ENCODE measurements at regions not wholly inside any gene's neighbourhood (a gene's known extent, or its start where the extent isn't known, plus 50 kb on each side); places are given as distances from the start of the nearest gene placed in this dataset.
A peak's percentile ranks its signal among the peaks of the same experiment; 100 is the strongest.

GRCh38 chr6:126784161-126784790 lies 334.2 kb upstream of the RSPO3 start:
- no peaks in the 10 kb centered on the region for H3K4me1 ChIP-seq
- H3K27me3 ChIP-seq: no peaks in the 10 kb centered on the region
- no peak overlapping the region for H3K4me3 ChIP-seq
- no peaks in the 10 kb centered on the region for H3K36me3 ChIP-seq
- ATAC-seq: no peak
- peak in 1 of 4 donors; percentile 55 for DNase-seq
- TF ChIP-seq, protein P1, sequence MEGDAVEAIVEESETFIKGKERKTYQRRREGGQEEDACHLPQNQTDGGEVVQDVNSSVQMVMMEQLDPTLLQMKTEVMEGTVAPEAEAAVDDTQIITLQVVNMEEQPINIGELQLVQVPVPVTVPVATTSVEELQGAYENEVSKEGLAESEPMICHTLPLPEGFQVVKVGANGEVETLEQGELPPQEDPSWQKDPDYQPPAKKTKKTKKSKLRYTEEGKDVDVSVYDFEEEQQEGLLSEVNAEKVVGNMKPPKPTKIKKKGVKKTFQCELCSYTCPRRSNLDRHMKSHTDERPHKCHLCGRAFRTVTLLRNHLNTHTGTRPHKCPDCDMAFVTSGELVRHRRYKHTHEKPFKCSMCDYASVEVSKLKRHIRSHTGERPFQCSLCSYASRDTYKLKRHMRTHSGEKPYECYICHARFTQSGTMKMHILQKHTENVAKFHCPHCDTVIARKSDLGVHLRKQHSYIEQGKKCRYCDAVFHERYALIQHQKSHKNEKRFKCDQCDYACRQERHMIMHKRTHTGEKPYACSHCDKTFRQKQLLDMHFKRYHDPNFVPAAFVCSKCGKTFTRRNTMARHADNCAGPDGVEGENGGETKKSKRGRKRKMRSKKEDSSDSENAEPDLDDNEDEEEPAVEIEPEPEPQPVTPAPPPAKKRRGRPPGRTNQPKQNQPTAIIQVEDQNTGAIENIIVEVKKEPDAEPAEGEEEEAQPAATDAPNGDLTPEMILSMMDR (IDR thresholded peaks at IDR 0.05): no peak
- intact Hi-C loops (cut with DNase I): no loop called here
- no peak overlapping the region for H3K27ac ChIP-seq
- no peaks in the 10 kb centered on the region for H3K9me3 ChIP-seq

DNA sequence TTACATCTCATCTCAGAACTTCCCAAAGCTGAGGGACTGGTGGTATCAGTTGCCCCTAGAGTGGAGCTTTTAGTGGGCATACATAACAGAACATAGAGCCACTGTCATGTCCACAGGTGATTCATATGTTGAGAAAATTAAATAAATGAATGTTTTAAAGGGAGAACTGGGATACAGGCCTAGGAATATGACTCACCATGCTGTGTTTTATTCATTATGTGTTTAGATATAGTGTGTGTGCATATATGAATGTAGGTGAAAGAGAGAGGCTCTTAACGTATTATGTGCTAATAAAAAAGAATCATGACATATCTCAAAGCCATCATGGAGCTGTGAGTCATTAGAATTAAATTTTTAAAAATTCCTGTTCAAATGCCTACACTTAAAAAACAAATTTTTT lies 332.2 kb upstream of the RSPO3 start:
- Histone ChIP-seq H3K27ac (no peak overlapping the region), H3K4me3 (no peak overlapping the region), H3K4me1 (no peaks in the 10 kb centered on the region), H3K27me3 (no peaks in the 10 kb centered on the region), H3K36me3 (no peaks in the 10 kb centered on the region), H3K9me3 (no peaks in the 10 kb centered on the region)
- TF ChIP-seq, protein P1 (IDR thresholded peaks at IDR 0.05): no peak
- no peak for ATAC-seq
- no peak for DNase-seq
- intact Hi-C loops (cut with DNase I): no loop called here

DNA sequence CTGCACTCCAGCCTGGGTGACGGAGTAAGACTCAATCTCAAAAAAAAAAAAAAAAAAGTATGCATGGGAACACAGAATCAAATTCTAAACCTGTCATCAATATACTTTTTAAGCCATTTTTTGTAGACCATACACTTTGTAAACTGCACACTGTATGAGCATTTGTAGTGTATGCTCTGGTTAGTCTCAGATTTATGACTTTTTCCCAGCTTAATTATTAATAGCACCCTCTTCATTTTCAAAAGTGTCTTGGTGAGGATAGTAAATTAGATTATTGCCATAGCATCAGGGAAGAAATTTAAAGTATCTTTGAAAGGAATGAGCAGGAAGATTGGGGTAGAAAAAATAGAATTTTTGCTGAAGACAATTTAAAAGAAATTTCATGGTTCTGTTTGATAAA lies 330.8 kb upstream of the RSPO3 start:
- intact Hi-C loops (cut with DNase I): no loop called here
- H3K9me3 ChIP-seq: no peaks in the 10 kb centered on the region
- no peak overlapping the region for H3K4me3 ChIP-seq
- H3K27ac ChIP-seq: no peak overlapping the region
- no peaks in the 10 kb centered on the region for H3K27me3 ChIP-seq
- no peak for ATAC-seq
- TF ChIP-seq, protein P1 (IDR thresholded peaks at IDR 0.05): no peak
- DNase-seq: no peak
- H3K36me3 ChIP-seq: no peaks in the 10 kb centered on the region
- H3K4me1 ChIP-seq: no peaks in the 10 kb centered on the region

- no peaks in the 10 kb centered on the region for H3K27me3 ChIP-seq
- H3K36me3 ChIP-seq: no peaks in the 10 kb centered on the region
- no peaks in the 10 kb centered on the region for H3K9me3 ChIP-seq
- H3K27ac ChIP-seq: no peak overlapping the region
- DNase-seq (no peak), ATAC-seq (no peak)
- intact Hi-C loops (cut with DNase I): no loop called here
- TF ChIP-seq, protein P1 (IDR thresholded peaks at IDR 0.05): no peak
- no peaks in the 10 kb centered on the region for H3K4me1 ChIP-seq
- no peak overlapping the region for H3K4me3 ChIP-seq
These were observed 329.6 kb upstream of the RSPO3 start for GRCh38 chr6:126788861-126789365.

- H3K36me3 ChIP-seq: no peaks in the 10 kb centered on the region
- no peaks in the 10 kb centered on the region for H3K27me3 ChIP-seq
- no peak overlapping the region for H3K27ac ChIP-seq
- TF ChIP-seq, protein P1 (IDR thresholded peaks at IDR 0.05): no peak
- DNase-seq (no peak), ATAC-seq (no peak)
- H3K4me1 ChIP-seq: no peaks in the 10 kb centered on the region
- no peaks in the 10 kb centered on the region for H3K9me3 ChIP-seq
- intact Hi-C loops (cut with DNase I): no loop called here
- no peak overlapping the region for H3K4me3 ChIP-seq
These were observed 326.0 kb upstream of the RSPO3 start for GRCh38 chr6:126792340-126793085.
